CD14-positive monocyte (primary cell): ENCODE measurements at regions not wholly inside any gene's neighbourhood (a gene's known extent, or its start where the extent isn't known, plus 50 kb on each side); places are given as distances from the start of the nearest gene placed in this dataset.

Experiments used
- DNase-seq, 3 donors: peaks; one replicate each; pipeline ENCODE4 v3.0.0-alpha.2; 2011 to 2022
- H2AFZ ChIP-seq: 2 replicates; pipeline ENCODE4 v1.6.0; 2012; ENCODE audit warnings: mild to moderate bottlenecking, low read depth, low read length, inconsistent platforms; ENCODE audit not compliant: insufficient read depth, poor library complexity, severe bottlenecking
- H3K27ac ChIP-seq, 2 donors: 1 replicate in 1 of 2; 2 replicates in 1 of 2; pipeline ENCODE4 v1.5.1; 2012 to 2013; ENCODE audit warnings: low read length in 2 of 2, control low read depth in 1 of 2, inconsistent platforms in 1 of 2, low read depth in 1 of 2, mild to moderate bottlenecking in 1 of 2
- H3K27me3 ChIP-seq, 2 donors: one replicate each; pipeline versions ENCODE4 v1.6.0 to v1.6.1; 2011 to 2013; ENCODE audit warnings: low read length in 2 of 2; ENCODE audit not compliant: control insufficient read depth in 2 of 2, insufficient read depth in 2 of 2
- H3K36me3 ChIP-seq, 2 donors: replicated peaks in 1 of 2; 1 replicate in 1 of 2; 2 replicates in 1 of 2; pipeline versions ENCODE4 v1.5.1 to v1.6.1; 2012 to 2013; ENCODE audit warnings: low read length in 2 of 2, control low read depth in 1 of 2, inconsistent platforms in 1 of 2, mild to moderate bottlenecking in 1 of 2; ENCODE audit not compliant: insufficient read depth in 2 of 2, control insufficient read depth in 1 of 2
- H3K4me1 ChIP-seq, 2 donors: 1 replicate in 1 of 2; 2 replicates in 1 of 2; pipeline versions ENCODE4 v1.5.1 to v1.6.1; 2012 to 2013; ENCODE audit warnings: low read length in 2 of 2, control low read depth in 1 of 2, inconsistent platforms in 1 of 2, mild to moderate bottlenecking in 1 of 2, moderate library complexity in 1 of 2; ENCODE audit not compliant: insufficient read depth in 2 of 2, control insufficient read depth in 1 of 2
- H3K4me2 ChIP-seq: replicated peaks from 2 replicates; pipeline ENCODE3; 2012; ENCODE audit warnings: low read length, moderate library complexity, mild to moderate bottlenecking; ENCODE audit not compliant: poor library complexity, severe bottlenecking; ENCODE audit errors: extremely low read depth
- H3K4me3 ChIP-seq, 3 experiments: fragments of 200-600 bp in 1 of 3; sonication (generic) in 1 of 3; replicated peaks in 1 of 3; 1 replicate in 2 of 3; 2 replicates in 1 of 3; pipeline ENCODE4 v1.5.1; 2011 to 2013; ENCODE audit warnings: low read length in 3 of 3, mild to moderate bottlenecking in 3 of 3, control low read depth in 2 of 3, low read depth in 2 of 3, inconsistent platforms in 1 of 3, moderate library complexity in 1 of 3
- H3K79me2 ChIP-seq: 2 replicates; pipeline ENCODE4 v1.6.0; 2012; ENCODE audit warnings: mild to moderate bottlenecking, control low read depth, inconsistent platforms, low read length, moderate library complexity; ENCODE audit not compliant: insufficient read depth
- H3K9ac ChIP-seq: 2 replicates; pipeline ENCODE4 v1.6.0; 2017; ENCODE audit warnings: low read length, mild to moderate bottlenecking; ENCODE audit not compliant: insufficient read depth, poor library complexity, severe bottlenecking
- H3K9me3 ChIP-seq, 2 donors: replicated peaks in 1 of 2; 1 replicate in 1 of 2; 2 replicates in 1 of 2; pipeline versions ENCODE4 v1.5.1 to v1.6.1; 2012 to 2013; ENCODE audit warnings: low read length in 2 of 2, control low read depth in 1 of 2; ENCODE audit not compliant: control insufficient read depth in 1 of 2, insufficient read depth in 1 of 2
- H4K20me1 ChIP-seq: 2 replicates; pipeline ENCODE4 v1.6.0; 2012; ENCODE audit warnings: mild to moderate bottlenecking, low read length, control low read depth, moderate library complexity; ENCODE audit not compliant: insufficient read depth
- H3K27ac Mint-ChIP-seq, 7 donors: one replicate each; pipeline ENCODE4 v1.8.0; 2020; ENCODE audit warnings: mild to moderate bottlenecking in 7 of 7, mixed read lengths in 7 of 7, moderate library complexity in 6 of 7, inconsistent platforms in 2 of 7
- H3K27me3 Mint-ChIP-seq, 3 donors: one replicate each; pipeline ENCODE4 v1.8.0; 2021 to 2022; ENCODE audit warnings: low read depth in 3 of 3, mild to moderate bottlenecking in 3 of 3, mixed read lengths in 3 of 3, moderate library complexity in 3 of 3, inconsistent platforms in 1 of 3
- H3K36me3 Mint-ChIP-seq, 2 donors: one replicate each; pipeline ENCODE4 v1.8.0; 2020; ENCODE audit warnings: mixed read lengths in 2 of 2, inconsistent platforms in 1 of 2, mild to moderate bottlenecking in 1 of 2
- H3K4me1 Mint-ChIP-seq: one replicate; pipeline ENCODE4 v1.8.0; 2020; ENCODE audit warnings: mild to moderate bottlenecking, mixed read lengths
- H3K4me3 Mint-ChIP-seq, 2 donors: one replicate each; pipeline ENCODE4 v1.8.0; 2020; ENCODE audit warnings: mild to moderate bottlenecking in 2 of 2, mixed read lengths in 2 of 2, moderate library complexity in 1 of 2
- H3K9me3 Mint-ChIP-seq, 7 donors: one replicate each; pipeline ENCODE4 v1.8.0; 2020 to 2022; ENCODE audit warnings: mixed read lengths in 7 of 7, mild to moderate bottlenecking in 6 of 7, moderate library complexity in 6 of 7, inconsistent platforms in 2 of 7
- CTCF ChIP-seq: fragments of 200-600 bp; IDR thresholded peaks from one replicate; pipeline ENCODE4 v1.8.0; 2022; ENCODE audit warnings: antibody characterized with exemption, mild to moderate bottlenecking
- WGBS: methylation state at CpG from one replicate; pipeline ENCODE4 v1.1.5; 2013; ENCODE audit warnings: missing lambda C conversion rate; ENCODE audit not compliant: insufficient coverage; 5-methylcytosine and 5-hydroxymethylcytosine counted together
- intact Hi-C, 2 donors: fragments of 100-400 bp; cut with micrococcal nuclease; formaldehyde crosslinking; loops; one replicate each; pipeline versions ENCODE4 v1.15.0 to v1.15.1; 2023

- Histone ChIP-seq H3K4me2 (no peak overlapping the region), H3K9ac (no peak overlapping the region), H3K79me2 (no peaks in the 10 kb centered on the region), H3K27ac (no peak overlapping the region), H3K4me1 (no peaks in the 10 kb centered on the region), H3K27me3 (peaks cover 2 to 3% of the 10 kb centered on the region in 2 donors), H4K20me1 (no peaks in the 10 kb centered on the region), H3K36me3 (no peaks in the 10 kb centered on the region), H3K9me3 (no peaks in the 10 kb centered on the region), H3K4me3 (no peak overlapping the region), H2AFZ (no peak overlapping the region)
- no peaks in the 10 kb centered on the region for H3K36me3 Mint-ChIP-seq
- H3K27ac Mint-ChIP-seq: no peak overlapping the region
- no peaks in the 10 kb centered on the region for H3K9me3 Mint-ChIP-seq
- DNase-seq: no peak
- no peaks in the 10 kb centered on the region for H3K4me1 Mint-ChIP-seq
- TF ChIP-seq CTCF: no peak
- H3K27me3 Mint-ChIP-seq: peaks cover 19 to 46% (median 29%) of the 10 kb centered on the region in 3 donors
- H3K4me3 Mint-ChIP-seq: no peak overlapping the region
- intact Hi-C loops: no loop called here
- no CpG with 5 or more reads among the region's 1 CpG for WGBS
Observed at GRCh38 chr20:59443550-59443949, 143.1 kb downstream of the EDN3 start.

- Histone ChIP-seq H3K4me2 (no peak overlapping the region), H3K36me3 (no peaks in the 10 kb centered on the region), H3K27ac (no peak overlapping the region), H2AFZ (no peak overlapping the region), H3K4me1 (no peaks in the 10 kb centered on the region), H3K9ac (no peak overlapping the region), H3K27me3 (peaks cover 2 to 3% of the 10 kb centered on the region in 2 donors), H3K9me3 (no peaks in the 10 kb centered on the region), H3K79me2 (no peaks in the 10 kb centered on the region), H4K20me1 (no peaks in the 10 kb centered on the region), H3K4me3 (no peak overlapping the region)
- H3K4me1 Mint-ChIP-seq: no peaks in the 10 kb centered on the region
- no peak overlapping the region for H3K27ac Mint-ChIP-seq
- WGBS: 100% methylated on average over 3 of the region's 4 CpGs
- TF ChIP-seq CTCF: no peak
- DNase-seq: no peak
- H3K27me3 Mint-ChIP-seq: peaks cover 21 to 57% (median 26%) of the 10 kb centered on the region in 3 donors
- peak overlapping the region in 1 of 2 donors; percentile 24 for H3K4me3 Mint-ChIP-seq
- H3K9me3 Mint-ChIP-seq: no peaks in the 10 kb centered on the region
- H3K36me3 Mint-ChIP-seq: no peaks in the 10 kb centered on the region
- intact Hi-C loops: no loop called here
Observed at GRCh38 chr20:59446376-59446775, 146.0 kb downstream of the EDN3 start.
